HCT116 (cell line): ENCODE measurements at regions not wholly inside any gene's neighbourhood (a gene's known extent, or its start where the extent isn't known, plus 50 kb on each side); places are given as distances from the start of the nearest gene placed in this dataset.

Experiments used
- ATAC-seq: fragments of 200-7000 bp; cut with Tn5 transposase; 2 replicates; pipeline ENCODE4 v1.9.1; 2020; ENCODE audit warnings: mild to moderate bottlenecking, moderate library complexity
- BruUV-seq: library from RNA; stranded (reverse); fragments of 400-500 nt; replicated peaks from 2 replicates; lab custom pipeline; 2021; lab: Mats Ljungman, UMichigan
- CTCF ChIA-PET: fragments of 300-600 bp; sonication (Branson Sonifier 250); formaldehyde crosslinking; loops from one replicate; lab custom pipeline; 2021; ENCODE audit warnings: antibody characterized with exemption; lab: Charles Lee
- POLR2A ChIA-PET: fragments of 300-600, 350-600 bp; sonication (Branson Sonifier 250); formaldehyde crosslinking; loops from one replicate; lab custom pipeline; 2021; ENCODE audit warnings: antibody characterized with exemption; lab: Charles Lee
- RAD21 ChIA-PET, 2 experiments: fragments of 300-600 bp; sonication (Branson Sonifier 250); formaldehyde crosslinking; loops; one replicate each; lab custom pipeline; 2023; ENCODE audit warnings: low total read pairs in 2 of 2; ENCODE audit not compliant: uncharacterized antibody in 2 of 2, unreplicated experiment in 2 of 2, low non-redundant PET in 1 of 2; lab: Charles Lee
- DNase-seq: peaks from one replicate; pipeline ENCODE4 v3.0.0-alpha.2; 2010; ENCODE audit warnings: low read depth, low spot score
- H2AFZ ChIP-seq: fragments of 200-600 bp; shearing (Covaris generic), sonication (generic); 2 replicates; pipeline ENCODE4 v1.6.1; 2017; ENCODE audit warnings: low read depth, mixed run types, mixed read lengths, antibody characterized with exemption, low read length; ENCODE audit not compliant: poor library complexity, severe bottlenecking
- H3K27ac ChIP-seq: 2 replicates; pipeline ENCODE4 v1.5.1; 2012; ENCODE audit warnings: low read depth, low read length
- H3K27me3 ChIP-seq: fragments of 200-600 bp; sonication (generic); 2 replicates; pipeline ENCODE4 v1.6.1; 2016; ENCODE audit warnings: mixed run types, low read length, mixed read lengths; ENCODE audit not compliant: insufficient read depth
- H3K36me3 ChIP-seq, 2 experiments: fragments of 200-500 bp in 1 of 2; fragments of 200-600 bp in 1 of 2; sonication (Bioruptor generic) in 1 of 2; sonication (generic) in 1 of 2; 2 replicates each; pipeline versions ENCODE4 v1.5.1 to v1.6.1; 2014 to 2016; ENCODE audit warnings: low read length in 2 of 2, inconsistent platforms in 1 of 2, mixed read lengths in 1 of 2, mixed run types in 1 of 2; ENCODE audit not compliant: insufficient read depth in 2 of 2, control insufficient read depth in 1 of 2
- H3K4me1 ChIP-seq, 2 experiments: fragments of 200-600 bp in 1 of 2; sonication (generic) in 1 of 2; 2 replicates each; pipeline versions ENCODE4 v1.5.1 to v1.6.1; 2012 to 2017; ENCODE audit warnings: low read length in 2 of 2, inconsistent platforms in 1 of 2, mild to moderate bottlenecking in 1 of 2, mixed read lengths in 1 of 2, mixed run types in 1 of 2, moderate library complexity in 1 of 2; ENCODE audit not compliant: insufficient read depth in 2 of 2, control insufficient read depth in 1 of 2
- H3K4me2 ChIP-seq: fragments of 200-600 bp; sonication (generic); 2 replicates; pipeline ENCODE4 v1.6.1; 2017; ENCODE audit warnings: mixed run types, low read length, mixed read lengths
- H3K4me3 ChIP-seq, 2 experiments: fragments of 200-600 bp in 1 of 2; sonication (generic) in 1 of 2; replicated peaks in 1 of 2; 2 replicates each; pipeline ENCODE4 v1.5.1; 2011 to 2016; ENCODE audit warnings: low read length in 2 of 2, control low read depth in 1 of 2, low read depth in 1 of 2, mild to moderate bottlenecking in 1 of 2, mixed read lengths in 1 of 2, mixed run types in 1 of 2
- H3K79me2 ChIP-seq: fragments of 200-600 bp; sonication (generic); 2 replicates; pipeline ENCODE4 v1.6.1; 2017; ENCODE audit warnings: mild to moderate bottlenecking, mixed run types, low read length, moderate library complexity, mixed read lengths; ENCODE audit not compliant: insufficient read depth
- H3K9ac ChIP-seq: fragments of 200-600 bp; sonication (generic); 2 replicates; pipeline ENCODE4 v1.6.1; 2016; ENCODE audit warnings: low read length, mixed read lengths
- H3K9me2 ChIP-seq: fragments of 200-600 bp; sonication (generic), shearing (Covaris generic); 2 replicates; pipeline ENCODE4 v1.6.1; 2017; ENCODE audit warnings: mixed run types, mild to moderate bottlenecking, moderate library complexity; ENCODE audit not compliant: insufficient read depth
- H3K9me3 ChIP-seq, 2 experiments: fragments of 200-500 bp in 1 of 2; fragments of 200-600 bp in 1 of 2; sonication (Bioruptor generic) in 1 of 2; sonication (generic) in 1 of 2; 2 replicates each; pipeline ENCODE4 v1.6.1; 2014 to 2017; ENCODE audit warnings: low read length in 2 of 2, mixed read lengths in 2 of 2, inconsistent platforms in 1 of 2, low read depth in 1 of 2, mild to moderate bottlenecking in 1 of 2, mixed run types in 1 of 2, moderate library complexity in 1 of 2; ENCODE audit not compliant: control insufficient read depth in 1 of 2, insufficient read depth in 1 of 2
- H4K20me1 ChIP-seq: fragments of 200-600 bp; sonication (generic), shearing (Covaris generic); 2 replicates; pipeline ENCODE4 v1.6.1; 2017; ENCODE audit warnings: mixed run types, mild to moderate bottlenecking, moderate library complexity; ENCODE audit not compliant: insufficient read depth
- CBX3 ChIP-seq: IDR thresholded peaks from 2 replicates; pipeline ENCODE4 v1.6.1; 2012; ENCODE audit warnings: low read depth
- CEBPB ChIP-seq: IDR thresholded peaks from 2 replicates; pipeline ENCODE4 v1.6.1; 2012; ENCODE audit warnings: low read depth
- EGR1 ChIP-seq: IDR thresholded peaks from 2 replicates; pipeline ENCODE4 v1.6.1; 2012; ENCODE audit warnings: low read depth
- ELF1 ChIP-seq: IDR thresholded peaks from 2 replicates; pipeline ENCODE4 v1.6.1; 2012; ENCODE audit warnings: low read depth, borderline replicate concordance
- EZH2 ChIP-seq: fragments of 200-600 bp; sonication (generic); IDR thresholded peaks from 2 replicates; pipeline ENCODE4 v1.6.1; 2017; ENCODE audit warnings: antibody characterized with exemption, mixed run types
- FOSL1 ChIP-seq: IDR thresholded peaks from 2 replicates; pipeline ENCODE4 v1.6.1; 2012; ENCODE audit warnings: low read depth
- JUND ChIP-seq: IDR thresholded peaks from 2 replicates; pipeline ENCODE4 v1.6.1; 2012
- POLR2A ChIP-seq: IDR thresholded peaks from 2 replicates; pipeline ENCODE4 v1.7.0; 2011; ENCODE audit warnings: borderline replicate concordance; ENCODE audit not compliant: insufficient read depth, insufficient read length; ENCODE audit errors: extremely low read depth
- POLR2AphosphoS5 ChIP-seq: IDR thresholded peaks from 2 replicates; pipeline ENCODE4 v1.6.1; 2011; ENCODE audit warnings: mild to moderate bottlenecking, low read depth, low read length, moderate library complexity
- RAD21 ChIP-seq: IDR thresholded peaks from 2 replicates; pipeline ENCODE4 v1.6.1; 2012; ENCODE audit warnings: low read depth, mild to moderate bottlenecking
- REST ChIP-seq: IDR thresholded peaks from 2 replicates; pipeline ENCODE4 v1.6.1; 2012; ENCODE audit warnings: low read depth
- SIN3A ChIP-seq: IDR thresholded peaks from 2 replicates; pipeline ENCODE4 v1.6.1; 2012; ENCODE audit warnings: low read depth
- SP1 ChIP-seq: IDR thresholded peaks from 2 replicates; pipeline ENCODE4 v1.6.1; 2012; ENCODE audit warnings: low read depth
- SRF ChIP-seq: IDR thresholded peaks from 2 replicates; pipeline ENCODE4 v1.6.1; 2012; ENCODE audit warnings: low read depth
- TCF7L2 ChIP-seq: IDR thresholded peaks from 2 replicates; pipeline ENCODE4 v1.7.0; 2011; ENCODE audit warnings: borderline replicate concordance, inconsistent platforms; ENCODE audit not compliant: insufficient read depth, insufficient read length; ENCODE audit errors: extremely low read depth
- YY1 ChIP-seq: IDR thresholded peaks from 2 replicates; pipeline ENCODE4 v1.6.1; 2011; ENCODE audit warnings: low read length, low read depth, moderate library complexity, mild to moderate bottlenecking; ENCODE audit not compliant: insufficient replicate concordance; ENCODE audit errors: extremely low read depth
- ZBTB33 ChIP-seq: IDR thresholded peaks from 2 replicates; pipeline ENCODE4 v1.6.1; 2011; ENCODE audit warnings: mild to moderate bottlenecking, low read length, moderate library complexity; ENCODE audit not compliant: insufficient replicate concordance; ENCODE audit errors: extremely low read depth
- ZFX ChIP-seq: fragments of 450-650 bp; IDR thresholded peaks from 2 replicates; pipeline ENCODE4 v1.6.1; 2017
- intact Hi-C: fragments of 100-400 bp; cut with micrococcal nuclease; formaldehyde crosslinking; loops from 2 replicates; pipeline ENCODE4 v1.10.0; 2022
- TF ChIP-seq, protein P1 (sequence below): IDR thresholded peaks from 2 replicates; pipeline ENCODE4 v1.6.1; 2012
- TF ChIP-seq, protein P2 (sequence below): IDR thresholded peaks from 2 replicates; pipeline ENCODE4 v1.6.1; 2012

- Histone ChIP-seq H3K79me2 (no peaks in the 10 kb centered on the region), H3K4me3 (no peak overlapping the region), H3K9me2 (no peaks in the 10 kb centered on the region), H3K9ac (no peak overlapping the region), H3K27ac (no peak overlapping the region), H4K20me1 (no peaks in the 10 kb centered on the region), H3K4me1 (no peaks in the 10 kb centered on the region), H3K4me2 (no peak overlapping the region), H3K27me3 (no peaks in the 10 kb centered on the region), H2AFZ (no peak overlapping the region), H3K36me3 (no peaks in the 10 kb centered on the region), H3K9me3 (peaks cover 8 to 16% of the 10 kb centered on the region in 2 experiments; a peak in 3 of 4 replicates)
- TF ChIP-seq SP1 (no peak), EGR1 (no peak), SIN3A (no peak), ELF1 (no peak), TCF7L2 (no peak), ZBTB33 (no peak), ZFX (no peak), REST (no peak), POLR2A (no peak), CEBPB (no peak), FOSL1 (no peak), POLR2AphosphoS5 (no peak), EZH2 (no peak), CBX3 (no peak), JUND (no peak), YY1 (no peak), SRF (no peak), RAD21 (no peak)
- TF ChIP-seq, protein P1, sequence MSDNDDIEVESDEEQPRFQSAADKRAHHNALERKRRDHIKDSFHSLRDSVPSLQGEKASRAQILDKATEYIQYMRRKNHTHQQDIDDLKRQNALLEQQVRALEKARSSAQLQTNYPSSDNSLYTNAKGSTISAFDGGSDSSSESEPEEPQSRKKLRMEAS, result no peak
- TF ChIP-seq, protein P2, sequence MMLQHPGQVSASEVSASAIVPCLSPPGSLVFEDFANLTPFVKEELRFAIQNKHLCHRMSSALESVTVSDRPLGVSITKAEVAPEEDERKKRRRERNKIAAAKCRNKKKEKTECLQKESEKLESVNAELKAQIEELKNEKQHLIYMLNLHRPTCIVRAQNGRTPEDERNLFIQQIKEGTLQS, result no peak
- no TSS peak for BruUV-seq
- DNase-seq (no peak), ATAC-seq (no peak)
- POLR2A ChIA-PET, result no interaction called here
- intact Hi-C loops, result no loop called here
- CTCF ChIA-PET, result no interaction called here
- RAD21 ChIA-PET, result no interaction called here
These were observed 579.6 kb downstream of the USP25 start for GRCh38 chr21:16309250-16309971.
